ENCODE measurements at regions not wholly inside any gene's neighbourhood (a gene's known extent, or its start where the extent isn't known, plus 50 kb on each side); places are given as distances from the start of the nearest gene placed in this dataset.

- no peak for DNase-seq
- Mint-ChIP-seq H3K27me3 (ENCODE audit: low read depth, poor library complexity) (no peaks in the 10 kb centered on the region), H3K27ac (no peak overlapping the region), H3K4me3 (no peak overlapping the region), H3K36me3 (ENCODE audit: low read depth) (no peaks in the 10 kb centered on the region), H3K4me1 (no peaks in the 10 kb centered on the region), H3K9me3 (no peaks in the 10 kb centered on the region)
- no peak for TF ChIP-seq CTCF (IDR thresholded peaks at IDR 0.05)
Measured at GRCh38 chr4:74547042-74547441, 102.1 kb downstream of the AREG start.

- Mint-ChIP-seq H3K4me3 (no peak overlapping the region), H3K36me3 (ENCODE audit: low read depth) (no peaks in the 10 kb centered on the region), H3K9me3 (no peaks in the 10 kb centered on the region), H3K4me1 (no peaks in the 10 kb centered on the region), H3K27ac (no peak overlapping the region), H3K27me3 (ENCODE audit: low read depth, poor library complexity) (no peaks in the 10 kb centered on the region)
- TF ChIP-seq CTCF (IDR thresholded peaks at IDR 0.05): no peak
- no peak for DNase-seq
Measured at GRCh38 chr4:74548561-74548960, 103.6 kb downstream of the AREG start.

- no peak for DNase-seq
- Mint-ChIP-seq H3K27me3 (ENCODE audit: low read depth, poor library complexity) (no peaks in the 10 kb centered on the region), H3K4me3 (no peak overlapping the region), H3K9me3 (no peaks in the 10 kb centered on the region), H3K27ac (no peak overlapping the region), H3K4me1 (no peaks in the 10 kb centered on the region), H3K36me3 (ENCODE audit: low read depth) (no peaks in the 10 kb centered on the region)
- TF ChIP-seq CTCF (IDR thresholded peaks at IDR 0.05): no peak
Measured at GRCh38 chr4:74549936-74550335, 105.0 kb downstream of the AREG start.

GRCh38 chr4:74555231-74555630 lies 110.3 kb downstream of the AREG start:
- H3K27me3 Mint-ChIP-seq (ENCODE audit: low read depth, poor library complexity): no peaks in the 10 kb centered on the region
- no peaks in the 10 kb centered on the region for H3K36me3 Mint-ChIP-seq (ENCODE audit: low read depth)
- DNase-seq: no peak
- H3K27ac Mint-ChIP-seq: no peak overlapping the region
- no peak for TF ChIP-seq CTCF (IDR thresholded peaks at IDR 0.05)
- H3K4me3 Mint-ChIP-seq: no peak overlapping the region
- H3K9me3 Mint-ChIP-seq: no peaks in the 10 kb centered on the region
- H3K4me1 Mint-ChIP-seq: no peaks in the 10 kb centered on the region

- no peaks in the 10 kb centered on the region for H3K9me3 Mint-ChIP-seq
- no peaks in the 10 kb centered on the region for H3K4me1 Mint-ChIP-seq
- H3K4me3 Mint-ChIP-seq: no peak overlapping the region
- DNase-seq: no peak
- H3K36me3 Mint-ChIP-seq (ENCODE audit: low read depth): no peaks in the 10 kb centered on the region
- H3K27ac Mint-ChIP-seq: no peak overlapping the region
- H3K27me3 Mint-ChIP-seq (ENCODE audit: low read depth, poor library complexity): no peaks in the 10 kb centered on the region
- TF ChIP-seq CTCF (IDR thresholded peaks at IDR 0.05): no peak
Measured at GRCh38 chr4:74555843-74556242, 110.9 kb downstream of the AREG start.

- DNase-seq: no peak
- H3K27me3 Mint-ChIP-seq (ENCODE audit: low read depth, poor library complexity): no peaks in the 10 kb centered on the region
- no peaks in the 10 kb centered on the region for H3K4me1 Mint-ChIP-seq
- H3K4me3 Mint-ChIP-seq: no peak overlapping the region
- H3K36me3 Mint-ChIP-seq (ENCODE audit: low read depth): no peaks in the 10 kb centered on the region
- TF ChIP-seq CTCF (IDR thresholded peaks at IDR 0.05): no peak
- H3K27ac Mint-ChIP-seq: no peak overlapping the region
- H3K9me3 Mint-ChIP-seq: peaks cover 22% of the 10 kb centered on the region
Measured at GRCh38 chr4:74559853-74560252, 114.9 kb downstream of the AREG start.
